IPS-18a (cell line): ENCODE measurements at regions not wholly inside any gene's neighbourhood (a gene's known extent, or its start where the extent isn't known, plus 50 kb on each side); places are given as distances from the start of the nearest gene placed in this dataset.
"Not testable (repeated sequence)": the region's sequence is repeated elsewhere in the genome, so short reads cannot be mapped to it uniquely, and the experiment has no call there.

Experiments
- H3K27ac ChIP-seq: one replicate; pipeline ENCODE4 v1.5.1; 2013; ENCODE audit warnings: low read length
- H3K27me3 ChIP-seq: one replicate; pipeline ENCODE4 v1.6.1; 2013; ENCODE audit warnings: mild to moderate bottlenecking, low read length; ENCODE audit not compliant: control insufficient read depth, insufficient read depth
- H3K36me3 ChIP-seq: one replicate; pipeline ENCODE4 v1.6.1; 2013; ENCODE audit warnings: low read depth, low read length; ENCODE audit not compliant: control insufficient read depth
- H3K4me1 ChIP-seq: one replicate; pipeline ENCODE4 v1.6.1; 2013; ENCODE audit warnings: low read depth, low read length; ENCODE audit not compliant: control insufficient read depth
- H3K4me3 ChIP-seq: one replicate; pipeline ENCODE4 v1.5.1; 2013; ENCODE audit warnings: low read length
- H3K9ac ChIP-seq: one replicate; pipeline ENCODE4 v1.6.1; 2013; ENCODE audit warnings: mild to moderate bottlenecking, low read length, moderate library complexity
- H3K9me3 ChIP-seq: one replicate; pipeline ENCODE4 v1.6.1; 2013; ENCODE audit warnings: low read depth, low read length; ENCODE audit not compliant: control insufficient read depth

DNA sequence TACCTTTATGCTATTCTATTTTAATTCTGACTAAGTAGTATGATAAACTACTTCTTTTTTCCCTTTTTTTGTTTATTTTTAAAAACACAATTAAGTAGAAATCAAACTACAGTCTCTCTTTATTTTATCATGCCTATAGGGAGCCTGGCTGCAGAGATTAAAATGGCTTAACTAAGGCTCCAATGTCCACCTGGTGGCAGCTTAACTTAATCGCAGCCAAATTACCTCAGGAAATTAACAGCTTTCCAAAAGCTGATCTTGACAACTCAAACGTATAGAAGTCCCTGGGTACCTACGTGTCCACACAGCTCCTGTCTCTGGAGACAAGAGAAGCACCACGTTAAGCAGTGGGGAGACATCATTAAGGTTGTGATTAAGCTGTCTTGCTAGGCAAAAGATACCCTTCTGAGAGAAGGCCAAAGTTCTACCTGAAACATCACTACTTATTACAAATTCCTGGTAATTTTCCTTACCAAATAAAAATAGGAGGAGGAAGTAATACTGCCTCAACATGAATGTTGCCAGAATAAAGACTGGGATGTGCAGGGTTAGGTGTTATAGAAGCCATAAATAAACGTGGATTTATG, 63.2 kb upstream of the SNX19 start:
- H3K4me3 ChIP-seq, result no peak overlapping the region

DNA sequence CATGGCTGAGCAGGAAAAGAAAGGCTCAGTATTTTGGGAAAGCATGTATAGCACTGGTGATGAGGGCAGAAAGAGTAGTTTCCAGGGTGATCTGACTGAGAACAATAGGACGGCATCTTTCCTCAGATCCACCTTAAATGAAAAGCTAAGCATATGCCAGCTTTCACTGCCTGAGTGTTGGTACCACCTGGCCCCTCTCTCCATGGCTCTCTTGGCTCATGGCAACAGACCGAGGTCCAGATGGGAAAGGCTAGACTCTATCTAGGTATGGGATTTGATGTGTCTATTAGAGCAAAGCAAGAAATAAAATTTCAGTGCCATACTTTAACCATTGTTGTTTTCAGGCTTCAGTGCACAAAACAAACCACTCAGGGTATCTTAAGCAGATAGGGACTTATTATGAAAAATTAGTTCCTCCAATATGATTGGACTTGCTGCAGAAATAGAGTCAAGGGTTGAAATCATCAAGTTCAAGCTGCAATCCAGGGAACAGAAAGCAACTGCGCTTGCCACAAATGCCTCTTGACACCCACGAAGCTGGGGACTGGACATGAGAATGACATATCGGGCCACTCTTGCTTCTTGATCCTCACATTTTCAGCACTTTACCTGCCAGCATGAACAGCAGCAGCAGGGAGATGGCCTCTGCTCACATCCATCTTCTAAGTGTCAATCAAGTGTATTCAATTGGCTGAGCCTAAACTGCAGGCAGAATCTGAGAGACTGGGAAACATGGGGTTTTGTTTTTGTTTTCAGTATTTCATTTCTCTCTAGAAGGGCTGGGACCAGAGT, 64.0 kb upstream of the SNX19 start:
- Histone ChIP-seq H3K4me1 (no peaks in the 10 kb centered on the region), H3K4me3 (no peak overlapping the region), H3K36me3 (no peaks in the 10 kb centered on the region), H3K27ac (no peak overlapping the region), H3K27me3 (no peaks in the 10 kb centered on the region), H3K9me3 (peaks cover 4% of the 10 kb centered on the region), H3K9ac (no peak overlapping the region)

More for the DNA sequence above, 63.2 kb upstream of the SNX19 start:
- Histone ChIP-seq H3K36me3 (no peaks in the 10 kb centered on the region), H3K9me3 (peaks cover 4% of the 10 kb centered on the region), H3K9ac (no peak overlapping the region), H3K27ac (no peak overlapping the region), H3K4me1 (no peaks in the 10 kb centered on the region), H3K27me3 (no peaks in the 10 kb centered on the region)

DNA sequence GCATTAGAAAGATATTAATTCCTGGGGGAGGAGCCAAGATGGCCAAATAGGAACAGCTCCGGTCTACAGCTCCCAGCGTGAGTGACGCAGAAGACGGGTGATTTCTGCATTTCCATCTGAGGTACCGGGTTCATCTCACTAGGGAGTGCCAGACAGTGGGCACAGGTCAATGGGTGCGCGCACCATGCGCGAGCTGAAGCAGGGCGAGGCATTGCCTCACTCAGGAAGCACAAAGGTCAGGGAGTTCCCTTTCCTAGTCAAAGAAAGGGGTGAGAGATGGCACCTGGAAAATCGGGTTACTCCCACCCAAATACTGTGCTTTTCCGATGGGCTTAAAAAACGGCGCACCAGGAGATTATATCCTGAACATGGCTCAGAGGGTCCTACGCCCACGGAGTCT, 68.0 kb upstream of the SNX19 start:
- H3K4me3 ChIP-seq, H3K4me1 ChIP-seq, H3K9me3 ChIP-seq, H3K27ac ChIP-seq, H3K36me3 ChIP-seq, H3K9ac ChIP-seq, H3K27me3 ChIP-seq: not testable (repeated sequence)

GRCh38 chr11:130992788-130993187, 76.5 kb upstream of the SNX19 start:
- Histone ChIP-seq H3K9me3 (no peaks in the 10 kb centered on the region), H3K4me1 (no peaks in the 10 kb centered on the region), H3K27ac (no peak overlapping the region), H3K9ac (no peak overlapping the region), H3K27me3 (no peaks in the 10 kb centered on the region), H3K36me3 (no peaks in the 10 kb centered on the region), H3K4me3 (no peak overlapping the region)

GRCh38 chr11:130994043-130994442, 77.8 kb upstream of the SNX19 start:
- H3K9ac ChIP-seq, result no peak overlapping the region
- no peaks in the 10 kb centered on the region for H3K27me3 ChIP-seq
- H3K9me3 ChIP-seq, result no peaks in the 10 kb centered on the region
- no peaks in the 10 kb centered on the region for H3K4me1 ChIP-seq
- H3K36me3 ChIP-seq, result no peaks in the 10 kb centered on the region
- no peak overlapping the region for H3K4me3 ChIP-seq
- no peak overlapping the region for H3K27ac ChIP-seq

DNA sequence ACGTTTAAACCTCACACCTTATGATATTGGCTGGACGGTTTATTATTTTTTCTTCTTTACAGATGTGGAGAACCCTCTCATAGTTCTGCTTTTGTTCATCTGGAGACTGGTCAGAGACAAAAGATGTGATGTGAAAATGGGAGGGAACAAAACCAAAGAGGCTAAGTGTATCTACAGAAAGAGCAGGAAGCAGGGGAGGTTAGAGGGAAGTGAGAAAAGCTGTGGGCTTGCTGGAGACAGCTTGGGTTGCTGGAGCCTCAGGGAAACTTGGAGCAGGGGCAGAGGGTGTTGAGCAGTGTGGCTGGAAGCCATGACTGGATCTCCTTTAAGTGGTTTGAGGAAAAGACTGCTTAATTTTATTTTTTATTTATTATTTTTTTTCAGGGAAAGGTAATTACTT, 79.0 kb upstream of the SNX19 start:
- Histone ChIP-seq H3K36me3 (no peaks in the 10 kb centered on the region), H3K4me3 (no peak overlapping the region), H3K9me3 (no peaks in the 10 kb centered on the region), H3K27ac (no peak overlapping the region), H3K27me3 (no peaks in the 10 kb centered on the region), H3K9ac (no peak overlapping the region), H3K4me1 (no peaks in the 10 kb centered on the region)

DNA sequence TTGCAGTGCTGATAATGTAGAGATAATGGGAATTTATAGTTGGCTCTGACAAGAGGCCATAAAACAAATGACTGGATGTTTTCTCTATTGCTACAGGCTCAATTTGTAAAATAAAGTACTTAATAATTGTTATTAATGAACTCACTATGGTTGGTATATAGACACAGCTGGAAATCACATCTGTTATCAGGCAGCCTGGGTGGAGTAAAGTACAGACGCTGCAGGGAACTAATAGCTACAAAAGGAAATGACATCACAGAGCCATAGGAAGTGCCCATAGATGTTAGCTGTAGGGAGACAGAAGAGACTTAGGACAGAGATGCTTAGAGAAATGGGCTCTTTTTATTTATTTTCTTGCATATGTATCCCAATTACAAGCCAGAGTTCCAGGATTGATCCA, 81.0 kb upstream of the SNX19 start:
- Histone ChIP-seq H3K9ac (no peak overlapping the region), H3K4me3 (no peak overlapping the region), H3K27me3 (no peaks in the 10 kb centered on the region), H3K27ac (no peak overlapping the region), H3K9me3 (no peaks in the 10 kb centered on the region), H3K4me1 (no peaks in the 10 kb centered on the region), H3K36me3 (no peaks in the 10 kb centered on the region)

- Histone ChIP-seq H3K27ac (no peak overlapping the region), H3K36me3 (no peaks in the 10 kb centered on the region), H3K9me3 (no peaks in the 10 kb centered on the region)
These were observed 82.8 kb upstream of the SNX19 start for GRCh38 chr11:130999086-130999485.

DNA sequence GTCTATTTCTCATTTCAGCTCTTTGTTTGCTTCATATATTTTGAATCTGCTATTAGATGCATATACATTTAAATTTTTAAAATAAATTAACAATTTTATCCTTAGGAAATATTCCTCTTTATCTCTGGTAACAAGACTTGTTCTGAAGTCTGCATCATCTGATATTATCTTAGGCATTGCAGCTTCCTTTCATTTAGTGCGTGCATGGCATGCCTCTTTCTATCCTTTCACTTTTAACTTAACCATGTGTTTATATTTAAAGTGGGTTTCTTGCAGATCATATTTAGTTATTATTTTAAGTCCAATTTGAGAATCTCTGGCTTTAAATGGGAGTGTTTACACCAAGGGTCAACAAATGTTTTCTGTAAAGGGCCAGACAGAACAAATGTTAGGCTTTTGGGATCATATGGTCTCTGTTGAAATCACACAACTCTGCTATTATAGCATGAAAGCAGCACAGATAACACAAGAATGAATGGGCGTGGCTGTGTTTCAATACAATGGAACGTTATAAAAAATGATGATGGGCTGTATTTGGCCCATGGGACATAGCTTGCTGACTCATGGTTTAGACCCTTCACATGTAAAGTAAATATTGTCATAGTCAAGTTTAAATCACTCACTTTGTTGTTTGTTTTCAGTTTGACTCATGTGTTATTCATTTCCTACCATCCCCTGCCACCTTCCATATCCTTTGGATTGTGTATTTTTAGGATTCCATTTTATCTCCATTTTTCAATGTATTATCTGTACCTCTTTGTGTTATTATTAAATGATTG, 83.9 kb upstream of the SNX19 start:
- no peaks in the 10 kb centered on the region for H3K36me3 ChIP-seq
- no peak overlapping the region for H3K27ac ChIP-seq
- H3K9ac ChIP-seq, result no peak overlapping the region
- no peaks in the 10 kb centered on the region for H3K9me3 ChIP-seq
- H3K27me3 ChIP-seq, result no peaks in the 10 kb centered on the region
- H3K4me1 ChIP-seq, result no peaks in the 10 kb centered on the region
- H3K4me3 ChIP-seq, result no peak overlapping the region

More at GRCh38 chr11:130999086-130999485, 82.8 kb upstream of the SNX19 start:
- Histone ChIP-seq H3K27me3 (no peaks in the 10 kb centered on the region), H3K4me1 (no peaks in the 10 kb centered on the region), H3K9ac (no peak overlapping the region), H3K4me3 (no peak overlapping the region)

GRCh38 chr11:131002145-131002544, 85.9 kb upstream of the SNX19 start:
- Histone ChIP-seq H3K9ac (no peak overlapping the region), H3K4me1 (no peaks in the 10 kb centered on the region), H3K27me3 (no peaks in the 10 kb centered on the region), H3K36me3 (no peaks in the 10 kb centered on the region), H3K27ac (no peak overlapping the region), H3K9me3 (no peaks in the 10 kb centered on the region), H3K4me3 (no peak overlapping the region)

GRCh38 chr11:131005829-131006228, 89.5 kb upstream of the SNX19 start:
- H3K27ac ChIP-seq, result no peak overlapping the region
- no peaks in the 10 kb centered on the region for H3K27me3 ChIP-seq
- H3K4me3 ChIP-seq, result no peak overlapping the region
- no peaks in the 10 kb centered on the region for H3K9me3 ChIP-seq
- H3K36me3 ChIP-seq, result no peaks in the 10 kb centered on the region
- no peak overlapping the region for H3K9ac ChIP-seq
- H3K4me1 ChIP-seq, result no peaks in the 10 kb centered on the region
